Gastrocnemius medialis (tissue), 4 donors: ENCODE measurements at regions not wholly inside any gene's neighbourhood (a gene's known extent, or its start where the extent isn't known, plus 50 kb on each side); places are given as distances from the start of the nearest gene placed in this dataset.

Source experiments
- CTCF ChIP-seq, 5 experiments: fragments of 450-650 bp in 3 of 5; fragments of 200-600 bp in 2 of 5; sonication (generic) in 2 of 5; IDR thresholded peaks in 4 of 5; conservative IDR thresholded peaks in 1 of 5; 1 replicate in 4 of 5; 2 replicates in 1 of 5; pipeline ENCODE4 v1.5.1; 2016 to 2019; ENCODE audit warnings: antibody characterized with exemption in 5 of 5, mild to moderate bottlenecking in 3 of 5, moderate library complexity in 3 of 5
- POLR2A ChIP-seq, 2 donors: fragments of 450-650 bp; IDR thresholded peaks; one replicate each; pipeline ENCODE4 v1.6.1; 2017; ENCODE audit warnings: antibody characterized with exemption in 2 of 2, mild to moderate bottlenecking in 2 of 2, moderate library complexity in 2 of 2

GRCh38 chr6:113642001-113642713 lies 215.0 kb upstream of the MARCKS start:
- TF ChIP-seq POLR2A (IDR thresholded peaks at IDR 0.05) (no peak), CTCF (IDR thresholded peaks at IDR 0.05 in 4 of 5, conservative IDR thresholded peaks at IDR 0.05 in 1 of 5) (no peak)
